ENCODE measurements at regions not wholly inside any gene's neighbourhood (a gene's known extent, or its start where the extent isn't known, plus 50 kb on each side); places are given as distances from the start of the nearest gene placed in this dataset.
"Not testable (repeated sequence)": the region's sequence is repeated elsewhere in the genome, so short reads cannot be mapped to it uniquely, and the experiment has no call there.

- no peak overlapping the region for H3K27ac ChIP-seq
- no peaks in the 10 kb centered on the region for H3K36me3 ChIP-seq
- no peaks in the 10 kb centered on the region for H3K9me3 ChIP-seq
- no peak overlapping the region for H3K4me3 ChIP-seq
- no peaks in the 10 kb centered on the region for H3K4me1 ChIP-seq
- intact Hi-C loops (cut with DNase I) = no loop called here
- DNase-seq (ENCODE audit: extremely low spot score in 2 of 2) = no peak
- H3K27me3 ChIP-seq = no peaks in the 10 kb centered on the region
- TF ChIP-seq POLR2AphosphoS5 (IDR thresholded peaks at IDR 0.05; ENCODE audit: insufficient read depth in 1 of 2, low read depth in 1 of 2) = no peak
- TF ChIP-seq POLR2A (IDR thresholded peaks at IDR 0.05) = no peak
- TF ChIP-seq CTCF (IDR thresholded peaks at IDR 0.05) = no peak
These were observed 131.5 kb upstream of the LRATD1 start for GRCh38 chr2:14501061-14501460.

- H3K4me1 ChIP-seq; H3K4me3 ChIP-seq; H3K9me3 ChIP-seq; DNase-seq (ENCODE audit: extremely low spot score in 2 of 2); intact Hi-C loops (cut with DNase I); H3K27ac ChIP-seq; H3K27me3 ChIP-seq; H3K36me3 ChIP-seq: not testable (repeated sequence)
These were observed 125.6 kb upstream of the LRATD1 start for GRCh38 chr2:14506955-14507354.

- Histone ChIP-seq H3K36me3 (no peaks in the 10 kb centered on the region), H3K4me1 (no peaks in the 10 kb centered on the region), H3K27me3 (no peaks in the 10 kb centered on the region), H3K4me3 (no peak overlapping the region), H3K27ac (no peak overlapping the region), H3K9me3 (no peaks in the 10 kb centered on the region)
- no peak for DNase-seq (ENCODE audit: extremely low spot score in 2 of 2)
- intact Hi-C loops (cut with DNase I) = no loop called here
- no peak for TF ChIP-seq CTCF (IDR thresholded peaks at IDR 0.05)
- TF ChIP-seq POLR2A (IDR thresholded peaks at IDR 0.05) = no peak
- no peak for TF ChIP-seq POLR2AphosphoS5 (IDR thresholded peaks at IDR 0.05; ENCODE audit: insufficient read depth in 1 of 2, low read depth in 1 of 2)
These were observed 121.0 kb upstream of the LRATD1 start for GRCh38 chr2:14511541-14511940.

GRCh38 chr2:14513903-14514302 lies 118.6 kb upstream of the LRATD1 start:
- H3K27me3 ChIP-seq = no peaks in the 10 kb centered on the region
- intact Hi-C loops (cut with DNase I) = no loop called here
- no peak for DNase-seq (ENCODE audit: extremely low spot score in 2 of 2)
- H3K36me3 ChIP-seq = no peaks in the 10 kb centered on the region
- H3K4me1 ChIP-seq = no peaks in the 10 kb centered on the region
- H3K4me3 ChIP-seq = no peak overlapping the region
- no peaks in the 10 kb centered on the region for H3K9me3 ChIP-seq
- TF ChIP-seq POLR2A (IDR thresholded peaks at IDR 0.05) (no peak), POLR2AphosphoS5 (IDR thresholded peaks at IDR 0.05; ENCODE audit: insufficient read depth in 1 of 2, low read depth in 1 of 2) (no peak), CTCF (IDR thresholded peaks at IDR 0.05) (no peak)
- no peak overlapping the region for H3K27ac ChIP-seq

- no peak for DNase-seq (ENCODE audit: extremely low spot score in 2 of 2)
- Histone ChIP-seq H3K9me3 (no peaks in the 10 kb centered on the region), H3K4me1 (no peaks in the 10 kb centered on the region), H3K36me3 (no peaks in the 10 kb centered on the region), H3K27ac (no peak overlapping the region), H3K4me3 (no peak overlapping the region), H3K27me3 (no peaks in the 10 kb centered on the region)
- intact Hi-C loops (cut with DNase I) = no loop called here
- TF ChIP-seq CTCF (IDR thresholded peaks at IDR 0.05) = no peak
- no peak for TF ChIP-seq POLR2A (IDR thresholded peaks at IDR 0.05)
- TF ChIP-seq POLR2AphosphoS5 (IDR thresholded peaks at IDR 0.05; ENCODE audit: insufficient read depth in 1 of 2, low read depth in 1 of 2) = no peak
These were observed 115.7 kb upstream of the LRATD1 start for GRCh38 chr2:14516844-14517243.

GRCh38 chr2:14517731-14518130 lies 114.8 kb upstream of the LRATD1 start:
- no peak for TF ChIP-seq POLR2A (IDR thresholded peaks at IDR 0.05)
- no peak for TF ChIP-seq POLR2AphosphoS5 (IDR thresholded peaks at IDR 0.05; ENCODE audit: insufficient read depth in 1 of 2, low read depth in 1 of 2)
- no peak for TF ChIP-seq CTCF (IDR thresholded peaks at IDR 0.05)
- intact Hi-C loops (cut with DNase I) = no loop called here
- H3K36me3 ChIP-seq = no peaks in the 10 kb centered on the region
- no peaks in the 10 kb centered on the region for H3K4me1 ChIP-seq
- no peak for DNase-seq (ENCODE audit: extremely low spot score in 2 of 2)
- H3K27ac ChIP-seq = no peak overlapping the region
- no peaks in the 10 kb centered on the region for H3K27me3 ChIP-seq
- H3K4me3 ChIP-seq = no peak overlapping the region
- no peaks in the 10 kb centered on the region for H3K9me3 ChIP-seq

All from vagina (tissue), 2 donors.